B cell (primary cell): ENCODE measurements at regions not wholly inside any gene's neighbourhood (a gene's known extent, or its start where the extent isn't known, plus 50 kb on each side); places are given as distances from the start of the nearest gene placed in this dataset.

Experiments
- ATAC-seq: fragments of 200-7000 bp; cut with Tn5 transposase; one replicate; pipeline ENCODE4 v1.10.0; 2021; ENCODE audit warnings: low read depth, mild to moderate bottlenecking, moderate number of reproducible peaks, moderate library complexity
- CTCF ChIA-PET: fragments of 350-600 bp; sonication (Branson Sonifier 250); formaldehyde crosslinking; loops from one replicate; lab custom pipeline; 2021; ENCODE audit warnings: antibody characterized with exemption, inconsistent platforms; lab: Charles Lee
- POLR2A ChIA-PET: fragments of 350-600 bp; sonication (Branson Sonifier 250); formaldehyde crosslinking; loops from one replicate; lab custom pipeline; 2021; ENCODE audit warnings: antibody characterized with exemption; lab: Charles Lee
- DNase-seq: peaks from one replicate; pipeline ENCODE4 v3.0.0; 2013
- H2AFZ ChIP-seq: 2 replicates; pipeline ENCODE4 v1.6.1; 2012; ENCODE audit warnings: mild to moderate bottlenecking, low read depth, low read length; ENCODE audit not compliant: insufficient read depth, poor library complexity, severe bottlenecking
- H3K27ac ChIP-seq, 2 donors: 1 replicate in 1 of 2; 2 replicates in 1 of 2; pipeline ENCODE4 v1.5.1; 2012 to 2013; ENCODE audit warnings: low read length in 2 of 2, mild to moderate bottlenecking in 2 of 2, moderate library complexity in 1 of 2
- H3K27me3 ChIP-seq, 4 experiments: fragments of 200-600 bp in 1 of 4; sonication (generic) in 1 of 4; replicated peaks in 1 of 4; 1 replicate in 2 of 4; 2 replicates in 2 of 4; pipeline versions ENCODE4 v1.6.1 to v1.7.0; 2013 to 2016; ENCODE audit warnings: low read length in 3 of 4, mild to moderate bottlenecking in 2 of 4, mixed read lengths in 1 of 4, moderate library complexity in 1 of 4; ENCODE audit not compliant: insufficient read depth in 4 of 4, control insufficient read depth in 3 of 4; ENCODE audit errors: control extremely low read depth in 1 of 4
- H3K36me3 ChIP-seq, 2 experiments: replicated peaks in 1 of 2; 1 replicate in 1 of 2; 2 replicates in 1 of 2; pipeline versions ENCODE4 v1.6.1 to v1.7.1; 2013; ENCODE audit warnings: low read length in 1 of 2; ENCODE audit not compliant: insufficient read depth in 2 of 2, control insufficient read depth in 1 of 2; ENCODE audit errors: control extremely low read depth in 1 of 2, extremely low read depth in 1 of 2
- H3K4me1 ChIP-seq, 2 donors: fragments of 200-600 bp in 1 of 2; sonication (generic) in 1 of 2; 1 replicate in 1 of 2; 2 replicates in 1 of 2; pipeline versions ENCODE4 v1.5.1 to v1.6.1; 2013 to 2017; ENCODE audit warnings: low read length in 2 of 2; ENCODE audit not compliant: control insufficient read depth in 2 of 2, insufficient read depth in 2 of 2
- H3K4me2 ChIP-seq: replicated peaks from 2 replicates; pipeline ENCODE3; 2012; ENCODE audit warnings: mild to moderate bottlenecking, low read depth, low read length; ENCODE audit not compliant: poor library complexity, severe bottlenecking
- H3K4me3 ChIP-seq, 5 experiments: fragments of 200-600 bp in 1 of 5; sonication (generic) in 1 of 5; 1 replicate in 3 of 5; 2 replicates in 2 of 5; pipeline versions ENCODE4 v1.5.1 to v1.7.0; 2011 to 2016; ENCODE audit warnings: low read length in 4 of 5, mild to moderate bottlenecking in 4 of 5, low read depth in 2 of 5, control low read depth in 1 of 5, moderate library complexity in 1 of 5; ENCODE audit not compliant: insufficient read depth in 1 of 5; ENCODE audit errors: control extremely low read depth in 1 of 5, extremely low read depth in 1 of 5
- H3K79me2 ChIP-seq: fragments of 200-600 bp; sonication (generic); one replicate; pipeline ENCODE4 v1.6.0; 2016; ENCODE audit warnings: low read length; ENCODE audit not compliant: control insufficient read depth, insufficient read depth
- H3K9ac ChIP-seq: fragments of 200-600 bp; sonication (generic); 2 replicates; pipeline ENCODE4 v1.6.1; 2017; ENCODE audit warnings: mild to moderate bottlenecking, low read length, moderate library complexity
- H3K9me3 ChIP-seq, 3 donors: one replicate each; pipeline versions ENCODE4 v1.6.1 to v1.7.1; 2013; ENCODE audit warnings: low read length in 2 of 3; ENCODE audit not compliant: control insufficient read depth in 2 of 3, insufficient read depth in 1 of 3; ENCODE audit errors: control extremely low read depth in 1 of 3
- H4K20me1 ChIP-seq: 2 replicates; pipeline ENCODE4 v1.6.0; 2012; ENCODE audit warnings: mild to moderate bottlenecking, low read length; ENCODE audit not compliant: insufficient read depth, control insufficient read depth, poor library complexity, severe bottlenecking
- H3K27ac Mint-ChIP-seq: one replicate; pipeline ENCODE4 v1.8.0; 2021; ENCODE audit warnings: mixed read lengths
- H3K27me3 Mint-ChIP-seq: one replicate; pipeline ENCODE4 v1.8.0; 2021; ENCODE audit warnings: mixed read lengths
- H3K4me1 Mint-ChIP-seq: one replicate; pipeline ENCODE4 v1.8.0; 2021; ENCODE audit warnings: mixed read lengths
- H3K4me3 Mint-ChIP-seq: one replicate; pipeline ENCODE4 v1.8.0; 2021; ENCODE audit warnings: mixed read lengths
- H3K9me3 Mint-ChIP-seq: one replicate; pipeline ENCODE4 v1.8.0; 2022; ENCODE audit warnings: mixed read lengths; ENCODE audit not compliant: insufficient read depth
- EZH2 ChIP-seq: IDR thresholded peaks from 2 replicates; pipeline ENCODE4 v1.6.1; 2012; ENCODE audit warnings: borderline replicate concordance, low read depth, mild to moderate bottlenecking, moderate library complexity, low read length; ENCODE audit not compliant: insufficient read depth, poor library complexity, severe bottlenecking
- WGBS: methylation state at CpG from one replicate; pipeline ENCODE4 v1.1.5; 2013; ENCODE audit warnings: missing lambda C conversion rate; ENCODE audit not compliant: insufficient coverage; 5-methylcytosine and 5-hydroxymethylcytosine counted together
- intact Hi-C: fragments of 100-400 bp; cut with micrococcal nuclease; formaldehyde crosslinking; loops from one replicate; pipeline ENCODE4 v1.10.0; 2022
- TF ChIP-seq, protein P1 (sequence below): fragments of 200-600 bp; IDR thresholded peaks from one replicate; pipeline ENCODE4 v1.8.0; 2022; ENCODE audit warnings: antibody characterized with exemption, mild to moderate bottlenecking

GRCh38 chr5:29387384-29387783, 1806.1 kb upstream of the CDH6 start:
- Histone ChIP-seq H3K4me1 (no peaks in the 10 kb centered on the region), H3K4me3 (no peak overlapping the region), H2AFZ (no peak overlapping the region), H3K4me2 (no peak overlapping the region), H3K79me2 (no peaks in the 10 kb centered on the region), H3K9ac (no peak overlapping the region), H4K20me1 (no peaks in the 10 kb centered on the region), H3K27ac (no peak overlapping the region), H3K36me3 (no peaks in the 10 kb centered on the region), H3K27me3 (no peaks in the 10 kb centered on the region), H3K9me3 (peaks cover 0 to 17% (median 4%) of the 10 kb centered on the region in 3 donors)
- intact Hi-C loops: no loop called here
- H3K4me3 Mint-ChIP-seq: no peak overlapping the region
- WGBS: 50% methylated on average over 1 of the region's 1 CpG
- peaks cover 3% of the 10 kb centered on the region for H3K9me3 Mint-ChIP-seq
- H3K27me3 Mint-ChIP-seq: no peaks in the 10 kb centered on the region
- no peak for ATAC-seq
- no peak for DNase-seq
- no peak overlapping the region for H3K27ac Mint-ChIP-seq
- TF ChIP-seq EZH2: no peak
- TF ChIP-seq, protein P1, sequence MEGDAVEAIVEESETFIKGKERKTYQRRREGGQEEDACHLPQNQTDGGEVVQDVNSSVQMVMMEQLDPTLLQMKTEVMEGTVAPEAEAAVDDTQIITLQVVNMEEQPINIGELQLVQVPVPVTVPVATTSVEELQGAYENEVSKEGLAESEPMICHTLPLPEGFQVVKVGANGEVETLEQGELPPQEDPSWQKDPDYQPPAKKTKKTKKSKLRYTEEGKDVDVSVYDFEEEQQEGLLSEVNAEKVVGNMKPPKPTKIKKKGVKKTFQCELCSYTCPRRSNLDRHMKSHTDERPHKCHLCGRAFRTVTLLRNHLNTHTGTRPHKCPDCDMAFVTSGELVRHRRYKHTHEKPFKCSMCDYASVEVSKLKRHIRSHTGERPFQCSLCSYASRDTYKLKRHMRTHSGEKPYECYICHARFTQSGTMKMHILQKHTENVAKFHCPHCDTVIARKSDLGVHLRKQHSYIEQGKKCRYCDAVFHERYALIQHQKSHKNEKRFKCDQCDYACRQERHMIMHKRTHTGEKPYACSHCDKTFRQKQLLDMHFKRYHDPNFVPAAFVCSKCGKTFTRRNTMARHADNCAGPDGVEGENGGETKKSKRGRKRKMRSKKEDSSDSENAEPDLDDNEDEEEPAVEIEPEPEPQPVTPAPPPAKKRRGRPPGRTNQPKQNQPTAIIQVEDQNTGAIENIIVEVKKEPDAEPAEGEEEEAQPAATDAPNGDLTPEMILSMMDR: no peak
- ChIA-PET CTCF (no interaction called here), POLR2A (no interaction called here)
- no peaks in the 10 kb centered on the region for H3K4me1 Mint-ChIP-seq

DNA sequence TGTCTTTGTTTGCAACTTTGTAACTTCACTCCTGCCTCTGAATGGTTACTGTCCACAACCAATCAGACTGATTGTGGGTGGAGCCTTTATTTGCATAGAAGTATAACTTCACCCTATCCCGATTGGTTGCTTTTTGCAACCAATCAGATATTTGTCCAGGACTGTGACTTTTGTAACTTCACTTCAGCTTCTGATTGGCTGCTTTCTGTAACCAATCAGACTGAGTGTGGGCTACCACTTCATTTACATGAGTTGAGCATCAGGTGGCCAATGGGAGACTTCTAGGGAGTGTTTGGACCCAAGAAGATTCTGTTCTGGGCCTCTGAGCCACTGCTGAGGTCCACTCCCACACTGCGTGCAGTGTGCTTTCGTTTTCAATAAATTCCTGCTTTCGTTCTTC, 1810.7 kb upstream of the CDH6 start:
- Histone ChIP-seq H3K27ac (no peak overlapping the region), H3K27me3 (no peaks in the 10 kb centered on the region), H4K20me1 (no peaks in the 10 kb centered on the region), H3K4me3 (no peak overlapping the region), H3K4me1 (no peaks in the 10 kb centered on the region), H3K9me3 (peaks cover 0 to 4% (median 4%) of the 10 kb centered on the region in 3 donors), H2AFZ (no peak overlapping the region), H3K79me2 (no peaks in the 10 kb centered on the region), H3K9ac (no peak overlapping the region), H3K36me3 (no peaks in the 10 kb centered on the region), H3K4me2 (no peak overlapping the region)
- Mint-ChIP-seq H3K9me3 (peaks cover 4% of the 10 kb centered on the region), H3K27me3 (no peaks in the 10 kb centered on the region), H3K4me3 (no peak overlapping the region), H3K4me1 (no peaks in the 10 kb centered on the region), H3K27ac (no peak overlapping the region)
- TF ChIP-seq, protein P1: no peak
- no peak for TF ChIP-seq EZH2
- ChIA-PET CTCF (interaction anchor here (0.6 kb wide), 1 partner anchor 21 kb away, joined by 3 read pairs; no protein-coding TSS in a partner anchor), POLR2A (no interaction called here)
- ATAC-seq (no peak), DNase-seq (no peak)
- 96% methylated on average over 4 of the region's 4 CpGs for WGBS
- intact Hi-C loops: no loop called here
